IgD-negative memory B cell (primary cell): ENCODE measurements at regions not wholly inside any gene's neighbourhood (a gene's known extent, or its start where the extent isn't known, plus 50 kb on each side); places are given as distances from the start of the nearest gene placed in this dataset.
A peak's percentile ranks its signal among the peaks of the same experiment; 100 is the strongest.
"Not testable (repeated sequence)": the region's sequence is repeated elsewhere in the genome, so short reads cannot be mapped to it uniquely, and the experiment has no call there.

Source experiments
- H3K27ac Mint-ChIP-seq, 3 donors: one replicate each; pipeline ENCODE4 v1.8.0; 2020 to 2022; ENCODE audit warnings: mild to moderate bottlenecking in 3 of 3, mixed read lengths in 3 of 3, moderate library complexity in 1 of 3
- H3K27me3 Mint-ChIP-seq: one replicate; pipeline ENCODE4 v1.8.0; 2021; ENCODE audit warnings: mixed read lengths
- H3K36me3 Mint-ChIP-seq: one replicate; pipeline ENCODE4 v1.8.0; 2020; ENCODE audit warnings: mild to moderate bottlenecking, mixed read lengths
- H3K4me1 Mint-ChIP-seq, 3 donors: one replicate each; pipeline ENCODE4 v1.8.0; 2020 to 2022; ENCODE audit warnings: mixed read lengths in 3 of 3, mild to moderate bottlenecking in 1 of 3
- H3K4me3 Mint-ChIP-seq, 4 donors: one replicate each; pipeline ENCODE4 v1.8.0; 2020 to 2022; ENCODE audit warnings: mild to moderate bottlenecking in 4 of 4, mixed read lengths in 4 of 4, moderate library complexity in 3 of 4
- H3K9me3 Mint-ChIP-seq, 3 donors: one replicate each; pipeline ENCODE4 v1.8.0; 2020 to 2021; ENCODE audit warnings: mixed read lengths in 3 of 3, mild to moderate bottlenecking in 1 of 3

DNA sequence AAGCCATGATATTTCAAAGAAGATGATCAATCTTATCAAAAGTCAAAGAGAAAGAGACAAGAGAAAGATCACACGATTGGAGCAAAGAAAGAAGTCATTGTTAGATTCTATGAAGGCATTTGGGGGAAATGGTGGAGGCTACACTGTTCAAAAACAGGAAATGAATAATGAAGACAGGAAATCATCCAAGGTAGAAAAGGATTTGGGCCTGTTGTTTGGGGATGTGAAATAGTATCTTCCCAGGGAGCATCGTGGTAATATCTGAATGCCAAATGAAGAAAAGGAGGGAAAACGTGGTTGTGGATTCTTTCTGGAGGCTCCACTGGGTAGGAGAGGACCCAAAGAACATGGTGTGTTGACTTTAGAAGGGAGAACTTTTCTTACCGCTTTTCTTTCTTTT lies 482.4 kb downstream of the NLGN4X start:
- Mint-ChIP-seq H3K27ac (no peak overlapping the region), H3K9me3 (peaks cover 0 to 8% (median 6%) of the 10 kb centered on the region in 3 donors), H3K36me3 (peaks cover 4% of the 10 kb centered on the region), H3K27me3 (no peaks in the 10 kb centered on the region), H3K4me3 (no peak overlapping the region), H3K4me1 (peaks cover 0 to 1% (median 0%) of the 10 kb centered on the region in 3 donors)

DNA sequence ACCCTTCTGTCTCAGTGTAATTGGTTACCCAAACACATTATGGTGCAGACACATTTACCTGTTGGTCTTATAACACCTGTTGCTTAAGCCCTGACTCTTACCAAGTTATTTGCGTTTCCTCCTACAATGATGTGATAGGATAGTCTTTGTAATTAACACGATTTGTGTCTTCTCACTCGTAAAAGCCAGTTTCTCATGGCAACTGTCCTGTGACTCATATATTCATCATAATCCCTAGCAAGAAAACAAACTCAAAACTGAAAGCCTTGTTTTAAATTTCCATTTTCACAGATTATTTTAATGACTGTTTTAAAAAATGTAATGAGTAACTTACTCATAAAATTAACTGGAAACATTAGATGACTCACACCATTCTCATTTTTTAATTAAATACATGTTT lies 495.2 kb downstream of the NLGN4X start:
- H3K4me1 Mint-ChIP-seq = peaks cover 0 to 3% (median 0%) of the 10 kb centered on the region in 3 donors
- no peak overlapping the region for H3K27ac Mint-ChIP-seq
- H3K9me3 Mint-ChIP-seq = peaks cover 0 to 5% (median 5%) of the 10 kb centered on the region in 3 donors
- no peaks in the 10 kb centered on the region for H3K36me3 Mint-ChIP-seq
- no peak overlapping the region for H3K4me3 Mint-ChIP-seq
- H3K27me3 Mint-ChIP-seq = no peaks in the 10 kb centered on the region

DNA sequence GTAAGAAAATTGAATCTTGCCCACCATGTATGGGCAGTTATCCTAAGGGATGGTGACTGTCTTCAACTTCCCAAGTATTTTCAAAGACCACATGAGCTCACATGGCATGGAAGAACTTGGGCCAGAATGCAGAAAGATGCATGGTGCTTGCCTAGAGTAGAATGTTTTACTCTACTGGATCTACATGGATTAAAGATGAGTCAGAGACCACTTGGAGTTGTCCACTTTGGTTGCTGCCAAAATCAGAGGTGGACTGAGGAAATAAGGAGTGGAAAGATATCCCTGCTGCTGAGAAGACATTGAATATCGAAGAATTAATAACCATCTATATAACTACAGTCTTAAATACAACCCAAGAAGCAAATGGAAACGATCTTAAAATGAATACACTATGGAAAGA lies 498.1 kb downstream of the NLGN4X start:
- Mint-ChIP-seq H3K36me3 (no peaks in the 10 kb centered on the region), H3K4me1 (peaks cover 0 to 4% (median 0%) of the 10 kb centered on the region in 3 donors), H3K4me3 (no peak overlapping the region), H3K27me3 (no peaks in the 10 kb centered on the region), H3K27ac (no peak overlapping the region), H3K9me3 (peaks cover 0 to 5% (median 5%) of the 10 kb centered on the region in 3 donors)

DNA sequence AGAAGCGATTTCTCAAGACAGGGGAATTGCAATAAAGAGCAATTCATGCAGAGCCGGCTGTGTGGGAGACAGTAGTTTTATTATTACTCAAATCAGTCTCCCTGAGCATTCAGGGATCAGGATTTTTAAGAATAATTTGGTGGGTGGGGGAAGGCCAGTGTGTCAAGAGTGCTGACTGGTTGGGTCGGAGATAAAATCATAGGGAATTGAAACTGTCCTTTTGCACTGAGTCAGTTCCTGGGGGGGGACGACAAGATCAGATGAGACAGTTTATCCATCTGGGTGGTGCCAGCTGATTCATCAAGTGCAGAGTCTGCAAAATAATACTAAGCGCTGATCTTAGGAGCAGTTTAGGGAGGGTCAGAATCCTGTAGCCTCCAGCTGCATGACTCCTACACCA lies 502.4 kb downstream of the NLGN4X start:
- Mint-ChIP-seq H3K4me1 (peaks cover 0 to 4% (median 0%) of the 10 kb centered on the region in 3 donors), H3K4me3 (no peak overlapping the region), H3K27me3 (no peaks in the 10 kb centered on the region), H3K9me3 (peaks cover 0 to 2% (median 0%) of the 10 kb centered on the region in 3 donors), H3K36me3 (peaks cover 2% of the 10 kb centered on the region), H3K27ac (no peak overlapping the region)

DNA sequence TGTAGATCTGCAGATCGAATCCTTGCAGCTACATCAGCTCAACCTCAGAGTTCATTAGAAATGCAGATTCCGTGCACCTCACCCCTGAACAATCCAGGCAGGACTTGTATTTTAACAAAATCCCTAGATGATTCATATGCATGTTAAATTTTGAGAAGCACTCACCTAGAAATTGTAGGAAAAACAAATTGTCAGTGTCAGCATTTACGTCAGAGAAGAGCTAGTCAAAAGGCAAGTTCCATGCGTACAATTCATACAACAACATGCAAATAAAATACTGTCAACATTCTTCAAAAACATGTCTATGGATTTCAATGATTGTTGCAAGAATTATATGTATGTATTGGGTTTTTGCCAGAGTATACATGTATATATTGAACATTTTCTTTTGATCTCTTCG lies 504.5 kb downstream of the NLGN4X start:
- no peak overlapping the region for H3K4me3 Mint-ChIP-seq
- peaks cover 0 to 10% (median 5%) of the 10 kb centered on the region in 3 donors for H3K9me3 Mint-ChIP-seq
- no peaks in the 10 kb centered on the region for H3K27me3 Mint-ChIP-seq
- H3K36me3 Mint-ChIP-seq = peaks cover 2% of the 10 kb centered on the region
- peaks cover 0 to 3% (median 0%) of the 10 kb centered on the region in 3 donors for H3K4me1 Mint-ChIP-seq
- no peak overlapping the region for H3K27ac Mint-ChIP-seq

DNA sequence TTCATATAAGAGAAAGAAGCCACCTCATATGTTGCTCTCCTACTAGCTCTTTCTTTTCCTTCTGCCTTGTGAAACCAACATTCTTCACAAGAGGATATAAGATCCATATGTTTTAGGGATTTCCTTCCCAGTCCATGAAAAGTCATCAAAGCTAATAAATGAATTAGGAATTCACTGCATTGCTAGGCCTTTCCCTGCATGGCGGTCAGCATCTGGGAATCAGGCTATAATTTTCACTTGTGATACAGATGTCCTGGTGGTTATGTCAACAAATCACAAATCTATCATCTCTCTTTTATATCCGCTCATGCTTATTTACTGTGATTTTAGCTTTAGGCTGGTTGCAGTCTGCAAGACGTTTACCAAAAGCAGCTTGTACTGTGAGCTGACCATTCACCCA lies 510.0 kb downstream of the NLGN4X start:
- Mint-ChIP-seq H3K4me3 (no peak overlapping the region), H3K9me3 (peaks cover 2 to 22% (median 5%) of the 10 kb centered on the region in 3 donors), H3K36me3 (peaks cover 2% of the 10 kb centered on the region), H3K27ac (no peak overlapping the region), H3K4me1 (peaks cover 0 to 1% (median 0%) of the 10 kb centered on the region in 3 donors), H3K27me3 (no peaks in the 10 kb centered on the region)

DNA sequence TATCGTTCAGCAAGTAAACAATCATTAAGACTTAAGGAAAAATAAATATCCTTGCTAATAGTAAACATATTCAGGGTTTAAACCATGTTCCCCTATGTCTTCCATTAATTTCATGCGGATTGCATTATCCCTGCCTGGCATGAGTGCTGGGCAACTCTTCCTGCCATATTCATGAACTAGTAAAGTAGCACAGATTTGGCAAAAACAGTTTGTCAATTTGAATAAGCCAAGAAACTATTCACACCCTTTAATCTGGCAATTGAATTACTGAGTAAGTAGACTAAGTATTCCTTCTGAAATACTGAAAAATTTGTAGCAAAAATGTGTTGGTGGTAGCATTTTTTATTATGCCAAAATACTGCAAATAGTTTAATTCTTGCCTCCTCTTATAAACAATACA lies 512.0 kb downstream of the NLGN4X start:
- Mint-ChIP-seq H3K27me3 (no peaks in the 10 kb centered on the region), H3K4me3 (no peak overlapping the region), H3K9me3 (peaks cover 2 to 22% (median 4%) of the 10 kb centered on the region in 3 donors), H3K36me3 (peaks cover under 1% of the 10 kb centered on the region), H3K4me1 (peaks cover 0 to 1% (median 0%) of the 10 kb centered on the region in 3 donors), H3K27ac (no peak overlapping the region)

- H3K4me3 Mint-ChIP-seq = no peak overlapping the region
- peaks cover 4% of the 10 kb centered on the region for H3K27me3 Mint-ChIP-seq
- no peak overlapping the region for H3K27ac Mint-ChIP-seq
- H3K36me3 Mint-ChIP-seq = no peaks in the 10 kb centered on the region
- H3K9me3 Mint-ChIP-seq = peaks cover 0 to 3% (median 1%) of the 10 kb centered on the region in 3 donors
- H3K4me1 Mint-ChIP-seq = no peaks in the 10 kb centered on the region
Observed at GRCh38 chrX:5708251-5708650, 520.4 kb downstream of the NLGN4X start.

- no peaks in the 10 kb centered on the region for H3K36me3 Mint-ChIP-seq
- H3K27ac Mint-ChIP-seq = no peak overlapping the region
- H3K9me3 Mint-ChIP-seq = peaks cover 0 to 1% (median 0%) of the 10 kb centered on the region in 3 donors
- H3K4me1 Mint-ChIP-seq = no peaks in the 10 kb centered on the region
- peaks cover 4% of the 10 kb centered on the region for H3K27me3 Mint-ChIP-seq
- H3K4me3 Mint-ChIP-seq = no peak overlapping the region
Observed at GRCh38 chrX:5702890-5703289, 525.8 kb downstream of the NLGN4X start.

DNA sequence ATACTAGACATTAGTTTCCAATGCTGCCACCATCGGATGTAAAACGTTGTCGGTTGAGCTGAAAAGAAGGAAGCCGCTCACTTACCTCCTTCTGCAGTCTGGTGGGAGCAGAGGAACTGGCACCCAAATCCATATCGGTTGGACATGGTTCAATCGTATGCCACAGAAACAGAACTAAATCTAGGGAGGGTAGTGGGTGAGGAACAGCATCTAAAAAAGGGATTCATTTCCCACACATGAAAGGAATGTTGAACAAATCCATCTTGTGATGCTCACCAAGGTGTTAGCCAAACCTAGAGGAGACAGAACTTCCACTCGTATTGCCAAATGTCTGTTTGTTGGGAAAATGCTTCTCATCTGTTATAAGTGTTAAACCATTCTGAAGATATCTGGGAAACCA lies 532.7 kb downstream of the NLGN4X start:
- H3K27ac Mint-ChIP-seq = no peak overlapping the region

GRCh38 chrX:5683996-5684395 lies 544.7 kb downstream of the NLGN4X start:
- H3K36me3 Mint-ChIP-seq = no peaks in the 10 kb centered on the region
- H3K4me3 Mint-ChIP-seq = no peak overlapping the region
- no peaks in the 10 kb centered on the region for H3K27me3 Mint-ChIP-seq
- no peak overlapping the region for H3K27ac Mint-ChIP-seq
- H3K4me1 Mint-ChIP-seq = peaks cover 0 to 2% (median 0%) of the 10 kb centered on the region in 3 donors
- H3K9me3 Mint-ChIP-seq = peaks cover 0 to 3% (median 2%) of the 10 kb centered on the region in 3 donors

More for the DNA sequence above, 532.7 kb downstream of the NLGN4X start:
- Mint-ChIP-seq H3K36me3 (no peaks in the 10 kb centered on the region), H3K9me3 (peaks cover 0 to 3% (median 1%) of the 10 kb centered on the region in 3 donors), H3K27me3 (no peaks in the 10 kb centered on the region), H3K4me3 (no peak overlapping the region), H3K4me1 (no peaks in the 10 kb centered on the region)

DNA sequence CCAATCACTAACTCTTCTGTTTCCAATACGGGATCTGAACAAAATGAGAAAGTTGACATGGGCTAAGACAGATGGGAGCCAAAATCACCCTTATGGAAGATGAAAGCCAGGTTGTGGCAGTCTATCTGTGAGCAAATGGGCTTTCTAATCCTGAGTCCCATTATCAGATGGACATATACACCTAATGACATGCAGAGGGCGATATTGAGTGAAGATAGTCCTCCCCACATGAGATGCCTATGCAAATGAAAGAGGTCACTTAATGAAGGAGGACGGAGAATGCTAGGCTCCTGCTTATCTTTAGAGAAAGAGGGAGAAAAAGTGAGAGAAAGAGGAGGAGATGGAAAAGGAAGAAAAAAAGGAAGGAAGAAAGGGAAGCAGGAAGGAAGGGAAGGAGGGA lies 547.5 kb downstream of the NLGN4X start:
- peaks cover 0 to 2% (median 0%) of the 10 kb centered on the region in 3 donors for H3K4me1 Mint-ChIP-seq
- no peaks in the 10 kb centered on the region for H3K36me3 Mint-ChIP-seq
- peaks cover 0 to 3% (median 2%) of the 10 kb centered on the region in 3 donors for H3K9me3 Mint-ChIP-seq

DNA sequence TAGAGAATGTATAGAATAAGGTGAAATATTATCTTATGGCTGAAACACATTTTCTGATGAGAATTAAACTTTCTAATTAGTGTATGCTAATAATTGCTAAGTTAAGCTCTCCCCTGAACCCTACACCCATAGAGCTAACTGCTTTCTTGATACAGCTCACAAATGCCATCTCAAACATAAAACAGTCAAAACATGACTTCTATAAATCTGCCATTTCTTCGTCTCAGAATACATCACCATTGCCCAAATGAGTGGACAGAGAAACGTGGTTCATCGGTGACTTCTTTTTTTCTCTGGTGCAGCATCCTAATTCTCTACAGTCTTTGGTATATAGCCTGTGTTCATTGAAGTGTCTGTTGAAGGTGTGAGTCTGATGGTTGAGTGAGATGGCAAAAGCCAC lies 554.6 kb downstream of the NLGN4X start:
- no peaks in the 10 kb centered on the region for H3K36me3 Mint-ChIP-seq
- H3K4me1 Mint-ChIP-seq = no peaks in the 10 kb centered on the region
- H3K27me3 Mint-ChIP-seq = no peaks in the 10 kb centered on the region
- H3K4me3 Mint-ChIP-seq = no peak overlapping the region
- no peak overlapping the region for H3K27ac Mint-ChIP-seq
- H3K9me3 Mint-ChIP-seq = peaks cover 0 to 4% (median 0%) of the 10 kb centered on the region in 3 donors

More for the DNA sequence above, 547.5 kb downstream of the NLGN4X start:
- H3K27ac Mint-ChIP-seq = peak overlapping the region in 1 of 3 donors; percentile 92
- H3K4me3 Mint-ChIP-seq = no peak overlapping the region
- H3K27me3 Mint-ChIP-seq = no peaks in the 10 kb centered on the region

DNA sequence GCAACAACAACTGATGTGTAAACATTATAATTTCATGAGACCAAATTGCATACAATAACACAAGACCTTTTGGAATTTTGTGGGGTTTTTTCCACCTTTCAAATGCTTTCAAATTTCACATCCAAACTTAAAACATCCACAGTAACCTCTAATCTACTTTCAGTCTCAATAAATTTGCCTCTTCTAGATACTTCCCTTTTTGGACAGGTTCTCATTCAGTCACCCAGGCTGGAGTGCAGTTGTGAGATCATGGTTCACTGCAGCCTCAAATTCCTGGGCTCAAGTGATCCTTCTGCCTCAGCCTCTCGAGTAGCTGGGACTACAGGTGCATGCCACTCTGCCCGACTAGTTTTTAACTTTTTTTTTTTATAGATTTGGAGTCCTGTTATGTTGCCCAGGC lies 556.6 kb downstream of the NLGN4X start:
- Mint-ChIP-seq H3K4me3 (no peak overlapping the region), H3K27me3 (no peaks in the 10 kb centered on the region), H3K9me3 (peaks cover 0 to 4% (median 0%) of the 10 kb centered on the region in 3 donors), H3K4me1 (no peaks in the 10 kb centered on the region), H3K36me3 (no peaks in the 10 kb centered on the region), H3K27ac (no peak overlapping the region)

- not testable (repeated sequence) for H3K27ac Mint-ChIP-seq, H3K4me3 Mint-ChIP-seq, H3K36me3 Mint-ChIP-seq, H3K27me3 Mint-ChIP-seq, H3K4me1 Mint-ChIP-seq
- H3K9me3 Mint-ChIP-seq = peaks cover 1 to 16% (median 4%) of the 10 kb centered on the region in 3 donors
Observed at GRCh38 chrX:5666689-5667088, 562.0 kb downstream of the NLGN4X start.

DNA sequence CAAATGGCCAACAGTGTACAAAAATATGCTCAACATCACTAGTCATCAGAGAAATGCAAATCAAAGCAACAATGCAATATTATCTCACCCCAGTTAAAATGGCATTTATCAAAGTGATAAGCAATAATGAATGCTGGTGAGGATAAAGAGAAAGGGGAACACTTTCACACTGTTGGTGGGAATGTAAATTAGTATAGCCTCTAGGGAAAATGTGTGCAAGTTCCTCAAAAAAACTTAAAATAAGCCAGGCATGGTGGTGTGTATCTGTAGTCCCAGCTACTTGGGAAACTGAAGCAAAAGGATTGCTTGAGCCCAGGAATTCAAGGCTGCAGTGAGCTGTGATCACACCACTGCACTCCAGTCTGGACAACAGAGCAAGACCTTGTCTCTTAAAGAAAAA lies 572.1 kb downstream of the NLGN4X start:
- Mint-ChIP-seq H3K27ac (no peak overlapping the region), H3K4me1 (peaks cover 9 to 15% (median 14%) of the 10 kb centered on the region in 3 donors), H3K27me3 (no peaks in the 10 kb centered on the region), H3K9me3 (peaks cover 3 to 7% (median 4%) of the 10 kb centered on the region in 3 donors), H3K36me3 (no peaks in the 10 kb centered on the region), H3K4me3 (peak overlapping the region in 2 of 4 donors; percentile 73 to 78)
